ENCODE measurements at regions not wholly inside any gene's neighbourhood (a gene's known extent, or its start where the extent isn't known, plus 50 kb on each side); places are given as distances from the start of the nearest gene placed in this dataset.

GRCh38 chr20:52614051-52614863 lies 357.9 kb upstream of the TSHZ2 start:
- TF ChIP-seq CTCF (conservative IDR thresholded peaks at IDR 0.05), result no peak
- no peak overlapping the region for H3K27ac ChIP-seq

DNA sequence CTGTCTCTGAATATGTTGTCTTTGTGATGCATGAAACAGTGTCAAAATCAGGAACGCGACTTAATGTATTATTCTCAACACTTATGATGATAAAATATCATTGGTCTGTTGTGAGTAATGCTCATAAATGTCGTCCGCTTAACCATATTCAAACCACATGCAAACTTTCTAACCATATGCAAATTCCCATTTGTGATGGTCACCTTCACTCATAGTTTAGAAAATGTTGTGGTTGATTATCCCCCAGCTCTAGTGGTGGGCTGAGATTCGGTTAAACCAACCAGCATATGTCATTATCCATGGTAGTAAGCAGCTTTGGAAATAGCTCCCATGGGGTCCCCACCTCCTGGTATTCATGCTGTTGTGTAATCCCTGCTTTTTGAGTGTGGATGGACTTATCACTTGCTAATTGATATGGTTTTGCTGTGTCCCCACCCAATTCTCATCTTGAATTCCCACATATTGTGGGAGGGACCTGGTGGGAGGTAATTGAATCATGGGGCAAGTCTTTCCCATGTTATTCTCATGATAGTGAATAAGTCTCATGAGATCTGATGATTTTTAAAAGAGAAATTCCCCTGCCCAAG lies 360.0 kb upstream of the TSHZ2 start:
- no peak for TF ChIP-seq CTCF (conservative IDR thresholded peaks at IDR 0.05)
- no peak overlapping the region for H3K27ac ChIP-seq

- H3K27ac ChIP-seq, result no peak overlapping the region
- no peak for TF ChIP-seq CTCF (conservative IDR thresholded peaks at IDR 0.05)
Measured at GRCh38 chr20:52610749-52611148, 361.4 kb upstream of the TSHZ2 start.

- no peak overlapping the region for H3K27ac ChIP-seq
- TF ChIP-seq CTCF (conservative IDR thresholded peaks at IDR 0.05), result no peak
Measured at GRCh38 chr20:52601295-52601971, 370.7 kb upstream of the TSHZ2 start.

- TF ChIP-seq CTCF (conservative IDR thresholded peaks at IDR 0.05), result no peak
- H3K27ac ChIP-seq, result no peak overlapping the region
Measured at GRCh38 chr20:52596256-52596655, 375.9 kb upstream of the TSHZ2 start.

DNA sequence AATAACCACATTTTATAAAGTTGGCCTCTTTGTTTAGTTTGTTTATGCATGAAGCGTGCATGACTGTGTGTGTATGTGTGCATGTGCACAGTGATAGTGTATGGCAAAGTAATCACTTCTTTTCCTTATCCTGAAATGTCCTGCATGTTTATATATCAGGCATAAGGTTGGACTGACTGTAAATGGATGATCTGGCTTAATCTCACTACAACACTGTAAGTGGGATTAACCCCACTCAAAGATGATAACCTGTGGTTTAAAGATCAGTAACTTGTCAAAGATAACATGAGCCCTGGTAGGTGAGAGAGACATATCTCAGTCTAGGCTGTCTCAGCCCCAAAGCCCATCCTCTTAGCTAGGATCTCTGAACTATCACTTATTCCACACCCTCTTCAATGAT lies 376.6 kb upstream of the TSHZ2 start:
- no peak for TF ChIP-seq CTCF (conservative IDR thresholded peaks at IDR 0.05)
- no peak overlapping the region for H3K27ac ChIP-seq

DNA sequence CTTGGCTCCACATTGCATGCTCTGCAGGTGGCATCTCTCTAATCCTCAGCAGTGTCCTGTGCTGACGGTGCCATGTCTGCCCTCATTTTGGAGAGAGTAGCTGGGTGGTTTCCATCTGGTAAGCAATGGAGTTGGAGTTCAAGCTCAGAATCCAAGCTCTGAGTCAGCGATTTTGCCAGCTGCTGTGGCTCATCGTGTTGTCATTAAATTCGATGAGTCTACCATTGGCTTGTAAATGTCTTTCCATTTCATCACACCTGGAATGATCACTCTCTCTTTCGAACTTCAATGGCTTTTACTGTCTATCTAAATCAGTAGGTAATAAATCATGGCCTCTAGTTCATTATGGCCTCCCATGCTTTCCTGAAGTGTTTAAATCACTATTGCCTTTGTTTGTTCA lies 378.5 kb upstream of the TSHZ2 start:
- H3K27ac ChIP-seq, result no peak overlapping the region

More for the DNA sequence above, 378.5 kb upstream of the TSHZ2 start:
- no peak for TF ChIP-seq CTCF (conservative IDR thresholded peaks at IDR 0.05)

Measured in VCaP (cell line).